ENCODE measurements at regions not wholly inside any gene's neighbourhood (a gene's known extent, or its start where the extent isn't known, plus 50 kb on each side); places are given as distances from the start of the nearest gene placed in this dataset.
"Not testable (repeated sequence)": the region's sequence is repeated elsewhere in the genome, so short reads cannot be mapped to it uniquely, and the experiment has no call there.

GRCh38 chr16:18148132-18148531 lies 188.4 kb downstream of the NPIPA8 start:
- not testable (repeated sequence) for DNase-seq

- not testable (repeated sequence) for DNase-seq
Observed at GRCh38 chr16:18146601-18147142, 189.9 kb downstream of the NPIPA8 start.

- DNase-seq: not testable (repeated sequence)
Observed at GRCh38 chr16:18142066-18142465, 194.5 kb downstream of the NPIPA8 start.

GRCh38 chr16:18136288-18136687 lies 200.2 kb downstream of the NPIPA8 start:
- not testable (repeated sequence) for DNase-seq

GRCh38 chr16:18135024-18135423 lies 201.5 kb downstream of the NPIPA8 start:
- not testable (repeated sequence) for DNase-seq

GRCh38 chr16:18131587-18131986 lies 204.9 kb downstream of the NPIPA8 start:
- not testable (repeated sequence) for DNase-seq

- not testable (repeated sequence) for DNase-seq
Observed at GRCh38 chr16:18130478-18131120, 205.9 kb downstream of the NPIPA8 start.

GRCh38 chr16:18127033-18127432 lies 209.5 kb downstream of the NPIPA8 start:
- not testable (repeated sequence) for DNase-seq

GRCh38 chr16:18119092-18119491 lies 217.4 kb downstream of the NPIPA8 start:
- not testable (repeated sequence) for DNase-seq

GRCh38 chr16:18118684-18119083 lies 217.9 kb downstream of the NPIPA8 start:
- DNase-seq: not testable (repeated sequence)

- not testable (repeated sequence) for DNase-seq
Observed at GRCh38 chr16:18118071-18118470, 218.5 kb downstream of the NPIPA8 start.

GRCh38 chr16:18104412-18104811 lies 232.1 kb downstream of the NPIPA8 start:
- DNase-seq: not testable (repeated sequence)

GRCh38 chr16:18101077-18101476 lies 235.5 kb downstream of the NPIPA8 start:
- DNase-seq: not testable (repeated sequence)

- DNase-seq: not testable (repeated sequence)
Observed at GRCh38 chr16:18092605-18093004, 243.9 kb downstream of the NPIPA8 start.

- DNase-seq: not testable (repeated sequence)
Observed at GRCh38 chr16:18080658-18081363, 255.7 kb downstream of the NPIPA8 start.

GRCh38 chr16:18077910-18078309 lies 258.6 kb downstream of the NPIPA8 start:
- not testable (repeated sequence) for DNase-seq

- no peak for DNase-seq
Observed at GRCh38 chr16:18072161-18072560, 264.4 kb downstream of the NPIPA8 start.

- DNase-seq: no peak
Observed at GRCh38 chr16:18069683-18070082, 266.9 kb downstream of the NPIPA8 start.

GRCh38 chr16:18068477-18068876 lies 268.1 kb downstream of the NPIPA8 start:
- no peak for DNase-seq

GRCh38 chr16:18062713-18063112 lies 273.8 kb downstream of the NPIPA8 start:
- DNase-seq: no peak

GRCh38 chr16:18060351-18060750 lies 276.2 kb downstream of the NPIPA8 start:
- no peak for DNase-seq

GRCh38 chr16:18059577-18059976 lies 277.0 kb downstream of the NPIPA8 start:
- no peak for DNase-seq

- no peak for DNase-seq
Observed at GRCh38 chr16:18059089-18059488, 277.4 kb downstream of the NPIPA8 start.

GRCh38 chr16:18055411-18055916 lies 281.1 kb downstream of the NPIPA8 start:
- no peak for DNase-seq

Measured in stimulated activated CD4-positive, alpha-beta T cell treated with anti-CD3 and anti-CD28 coated beads, Interleukin-15, amount 100 ng/mL, for 24 hours (primary cell).